H9 (cell line): ENCODE measurements at regions not wholly inside any gene's neighbourhood (a gene's known extent, or its start where the extent isn't known, plus 50 kb on each side); places are given as distances from the start of the nearest gene placed in this dataset.
A peak's percentile ranks its signal among the peaks of the same experiment; 100 is the strongest.

Experiments
- DNase-seq: peaks from one replicate; pipeline ENCODE4 v3.0.0-alpha.2; 2017
- H2AFZ ChIP-seq: one replicate; pipeline ENCODE4 v1.6.1; 2013; ENCODE audit warnings: mild to moderate bottlenecking, low read length, control low read depth, moderate library complexity
- H2AK5ac ChIP-seq: 2 replicates; pipeline ENCODE4 v1.6.1; 2013; ENCODE audit warnings: low read length, control low read depth, mixed read lengths; ENCODE audit not compliant: insufficient read length
- H2BK120ac ChIP-seq: one replicate; pipeline ENCODE4 v1.6.1; 2013; ENCODE audit warnings: low read depth, mild to moderate bottlenecking, low read length, control low read depth, inconsistent platforms; ENCODE audit not compliant: poor library complexity, severe bottlenecking
- H2BK12ac ChIP-seq: 2 replicates; pipeline ENCODE4 v1.6.1; 2013; ENCODE audit warnings: low read length, control low read depth, mixed read lengths, low read depth; ENCODE audit not compliant: insufficient read length
- H2BK15ac ChIP-seq: 2 replicates; pipeline ENCODE4 v1.6.1; 2013; ENCODE audit warnings: low read depth, low read length, control low read depth
- H2BK20ac ChIP-seq: one replicate; pipeline ENCODE4 v1.6.1; 2013; ENCODE audit warnings: low read depth, mild to moderate bottlenecking, low read length, control low read depth, inconsistent platforms; ENCODE audit not compliant: poor library complexity, severe bottlenecking
- H2BK5ac ChIP-seq: 2 replicates; pipeline ENCODE4 v1.6.1; 2013; ENCODE audit warnings: low read length, control low read depth, mixed read lengths; ENCODE audit not compliant: insufficient read length
- H3K14ac ChIP-seq: 2 replicates; pipeline ENCODE4 v1.6.1; 2013; ENCODE audit warnings: low read length, control low read depth; ENCODE audit not compliant: insufficient read depth
- H3K18ac ChIP-seq: 2 replicates; pipeline ENCODE4 v1.6.1; 2013; ENCODE audit warnings: low read depth, mild to moderate bottlenecking, mixed read lengths, low read length, control low read depth; ENCODE audit not compliant: insufficient read length
- H3K23ac ChIP-seq: 2 replicates; pipeline ENCODE4 v1.6.1; 2013; ENCODE audit warnings: low read length, control low read depth, mixed read lengths, low read depth; ENCODE audit not compliant: insufficient read length
- H3K23me2 ChIP-seq: 2 replicates; pipeline ENCODE4 v1.6.1; 2013; ENCODE audit warnings: low read depth, mild to moderate bottlenecking, mixed read lengths, low read length, control low read depth; ENCODE audit not compliant: insufficient read length, poor library complexity, severe bottlenecking
- H3K27ac ChIP-seq: 2 replicates; pipeline ENCODE4 v1.5.1; 2013; ENCODE audit warnings: low read length, control low read depth, mixed read lengths, low read depth; ENCODE audit not compliant: insufficient read length
- H3K27me3 ChIP-seq: 2 replicates; pipeline ENCODE4 v1.6.1; 2013; ENCODE audit warnings: low read length, control low read depth, inconsistent platforms; ENCODE audit not compliant: insufficient read depth
- H3K4ac ChIP-seq: 2 replicates; pipeline ENCODE4 v1.6.1; 2013; ENCODE audit warnings: low read depth, mild to moderate bottlenecking, control low read depth, inconsistent platforms, low read length, moderate library complexity
- H3K4me1 ChIP-seq: 2 replicates; pipeline ENCODE4 v1.6.1; 2013; ENCODE audit warnings: low read length, control low read depth, inconsistent platforms; ENCODE audit not compliant: insufficient read depth
- H3K4me2 ChIP-seq: 2 replicates; pipeline ENCODE4 v1.6.1; 2013; ENCODE audit warnings: low read length, control low read depth, mixed read lengths; ENCODE audit not compliant: insufficient read length, insufficient read depth
- H3K56ac ChIP-seq: 2 replicates; pipeline ENCODE4 v1.6.1; 2013; ENCODE audit warnings: low read depth, mild to moderate bottlenecking, mixed read lengths, low read length, control low read depth; ENCODE audit not compliant: insufficient read length
- H3K79me1 ChIP-seq: 2 replicates; pipeline ENCODE4 v1.6.1; 2013; ENCODE audit warnings: low read depth, mild to moderate bottlenecking, moderate library complexity, low read length, control low read depth, inconsistent platforms; ENCODE audit not compliant: insufficient read depth, poor library complexity, severe bottlenecking
- H3K79me2 ChIP-seq: 2 replicates; pipeline ENCODE4 v1.6.1; 2013; ENCODE audit warnings: low read length, control low read depth, inconsistent platforms; ENCODE audit not compliant: insufficient read depth
- H3K9ac ChIP-seq: 2 replicates; pipeline ENCODE4 v1.6.1; 2013; ENCODE audit warnings: low read length, control low read depth, mixed read lengths; ENCODE audit not compliant: insufficient read length; ENCODE audit errors: extremely low read depth
- H3K9me3 ChIP-seq: one replicate; pipeline ENCODE4 v1.6.1; 2013; ENCODE audit warnings: low read depth, low read length, inconsistent platforms; ENCODE audit not compliant: control insufficient read depth
- H3T11ph ChIP-seq: one replicate; pipeline ENCODE4 v1.6.1; 2013; ENCODE audit warnings: mild to moderate bottlenecking, low read length, control low read depth, inconsistent platforms
- H4K20me1 ChIP-seq: one replicate; pipeline ENCODE4 v1.6.1; 2013; ENCODE audit not compliant: control insufficient read depth, insufficient read length, insufficient read depth
- H4K5ac ChIP-seq: 2 replicates; pipeline ENCODE4 v1.6.1; 2013; ENCODE audit warnings: low read depth, mild to moderate bottlenecking, mixed read lengths, low read length, control low read depth; ENCODE audit not compliant: insufficient read length
- H4K8ac ChIP-seq: replicated peaks from 2 replicates; pipeline ENCODE4 v1.6.1; 2013; ENCODE audit warnings: low read length, control low read depth, mixed read lengths, low read depth; ENCODE audit not compliant: insufficient read length
- H4K91ac ChIP-seq: 2 replicates; pipeline ENCODE4 v1.6.1; 2013; ENCODE audit warnings: low read depth, mild to moderate bottlenecking, moderate library complexity, mixed read lengths, low read length, control low read depth; ENCODE audit not compliant: insufficient read length
- H3K27ac Mint-ChIP-seq, 3 experiments: 2 replicates in 2 of 3; 3 replicates in 1 of 3; pipeline ENCODE4 v1.8.0; 2020 to 2021; ENCODE audit warnings: mixed read lengths in 3 of 3, mild to moderate bottlenecking in 1 of 3, moderate library complexity in 1 of 3
- H3K27me3 Mint-ChIP-seq: 2 replicates; pipeline ENCODE4 v1.8.0; 2021; ENCODE audit warnings: low read depth, mild to moderate bottlenecking, moderate library complexity, mixed read lengths
- H3K36me3 Mint-ChIP-seq, 3 experiments: 2 replicates in 2 of 3; 3 replicates in 1 of 3; pipeline ENCODE4 v1.8.0; 2020 to 2021; ENCODE audit warnings: low read depth in 3 of 3, mixed read lengths in 3 of 3; ENCODE audit not compliant: insufficient read depth in 1 of 3
- H3K4me1 Mint-ChIP-seq, 2 experiments: 2 replicates each; pipeline ENCODE4 v1.8.0; 2020; ENCODE audit warnings: mixed read lengths in 2 of 2
- H3K4me3 Mint-ChIP-seq, 2 experiments: 2 replicates in 1 of 2; 3 replicates in 1 of 2; pipeline ENCODE4 v1.8.0; 2020 to 2021; ENCODE audit warnings: mild to moderate bottlenecking in 2 of 2, mixed read lengths in 2 of 2, moderate library complexity in 1 of 2
- H3K9me3 Mint-ChIP-seq, 2 experiments: 2 replicates in 1 of 2; 3 replicates in 1 of 2; pipeline ENCODE4 v1.8.0; 2020; ENCODE audit warnings: mild to moderate bottlenecking in 2 of 2, mixed read lengths in 2 of 2, moderate library complexity in 1 of 2
- WGBS: extraction: QIAGEN DNeasy Blood & Tissue Kit; methylation state at CpG from one replicate; pipeline ENCODE4 v1.1.7; 2013; ENCODE audit warnings: missing lambda C conversion rate, low lambda C conversion rate, mixed read lengths; ENCODE audit not compliant: insufficient read length; ENCODE audit errors: extremely low coverage; 5-methylcytosine and 5-hydroxymethylcytosine counted together
- TF ChIP-seq, protein P1 (sequence below): fragments of 200-600 bp; sonication (generic); conservative IDR thresholded peaks from 3 replicates; pipeline ENCODE4 v1.8.0; 2021; ENCODE audit warnings: antibody characterized with exemption, mild to moderate bottlenecking

DNA sequence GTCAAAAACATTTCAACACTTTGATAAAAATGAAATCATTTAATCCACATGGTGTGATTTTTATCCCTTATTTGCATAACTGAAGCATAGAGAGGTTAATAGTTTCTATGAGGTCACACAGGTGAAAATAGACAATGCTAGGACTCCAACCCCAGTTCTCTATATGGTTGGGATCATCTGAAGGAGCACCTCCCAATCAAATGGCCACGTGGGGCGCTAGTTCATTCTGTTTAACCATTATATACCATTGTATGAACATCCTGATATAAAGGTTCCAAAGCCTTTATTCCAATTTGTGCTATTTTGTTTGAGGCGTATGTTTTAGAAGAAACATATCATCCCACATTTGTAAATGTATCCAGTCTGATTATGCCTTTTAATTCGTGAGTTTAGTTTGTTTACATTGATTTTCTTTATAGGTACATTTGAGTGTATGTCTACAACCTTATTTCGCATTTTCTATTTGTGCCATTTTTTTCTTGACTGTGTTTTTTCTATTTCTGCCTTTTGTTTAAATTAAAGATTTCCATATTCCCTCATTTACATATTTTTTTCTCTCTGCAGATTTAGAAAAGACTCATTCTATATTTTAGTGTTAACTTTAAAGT is 1092.0 kb downstream of the MAT2B start:
- H2BK15ac ChIP-seq: no peak overlapping the region
- no peak overlapping the region for H2BK12ac ChIP-seq
- TF ChIP-seq, protein P1, sequence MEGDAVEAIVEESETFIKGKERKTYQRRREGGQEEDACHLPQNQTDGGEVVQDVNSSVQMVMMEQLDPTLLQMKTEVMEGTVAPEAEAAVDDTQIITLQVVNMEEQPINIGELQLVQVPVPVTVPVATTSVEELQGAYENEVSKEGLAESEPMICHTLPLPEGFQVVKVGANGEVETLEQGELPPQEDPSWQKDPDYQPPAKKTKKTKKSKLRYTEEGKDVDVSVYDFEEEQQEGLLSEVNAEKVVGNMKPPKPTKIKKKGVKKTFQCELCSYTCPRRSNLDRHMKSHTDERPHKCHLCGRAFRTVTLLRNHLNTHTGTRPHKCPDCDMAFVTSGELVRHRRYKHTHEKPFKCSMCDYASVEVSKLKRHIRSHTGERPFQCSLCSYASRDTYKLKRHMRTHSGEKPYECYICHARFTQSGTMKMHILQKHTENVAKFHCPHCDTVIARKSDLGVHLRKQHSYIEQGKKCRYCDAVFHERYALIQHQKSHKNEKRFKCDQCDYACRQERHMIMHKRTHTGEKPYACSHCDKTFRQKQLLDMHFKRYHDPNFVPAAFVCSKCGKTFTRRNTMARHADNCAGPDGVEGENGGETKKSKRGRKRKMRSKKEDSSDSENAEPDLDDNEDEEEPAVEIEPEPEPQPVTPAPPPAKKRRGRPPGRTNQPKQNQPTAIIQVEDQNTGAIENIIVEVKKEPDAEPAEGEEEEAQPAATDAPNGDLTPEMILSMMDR: peak; percentile 79
- no peak for DNase-seq
- H3K14ac ChIP-seq: no peak overlapping the region
- no peak overlapping the region for H2AK5ac ChIP-seq
- no peaks in the 10 kb centered on the region for H3K23me2 ChIP-seq
- H3K23ac ChIP-seq: no peak overlapping the region
- H3K56ac ChIP-seq: no peak overlapping the region
- H3K79me1 ChIP-seq: no peaks in the 10 kb centered on the region
- WGBS: no CpG with 5 or more reads among the region's 5 CpGs
- Mint-ChIP-seq H3K36me3 (no peaks in the 10 kb centered on the region), H3K4me1 (no peaks in the 10 kb centered on the region), H3K27ac (no peak overlapping the region), H3K27me3 (no peaks in the 10 kb centered on the region), H3K4me3 (no peak overlapping the region), H3K9me3 (no peaks in the 10 kb centered on the region)
- no peak overlapping the region for H3K4me2 ChIP-seq
- no peak overlapping the region for H3K27ac ChIP-seq
- H4K5ac ChIP-seq: no peak overlapping the region
- H3K27me3 ChIP-seq: no peaks in the 10 kb centered on the region; the same call in 1 of the 2 replicates
- H2AFZ ChIP-seq: no peak overlapping the region
- H3K4ac ChIP-seq: no peak overlapping the region
- no peak overlapping the region for H4K91ac ChIP-seq
- no peak overlapping the region for H2BK5ac ChIP-seq
- H3K79me2 ChIP-seq: no peaks in the 10 kb centered on the region
- no peak overlapping the region for H3T11ph ChIP-seq
- no peak overlapping the region for H4K8ac ChIP-seq
- no peak overlapping the region for H2BK20ac ChIP-seq
- H4K20me1 ChIP-seq: no peaks in the 10 kb centered on the region
- H3K4me1 ChIP-seq: no peaks in the 10 kb centered on the region
- no peak overlapping the region for H3K18ac ChIP-seq
- no peak overlapping the region for H3K9ac ChIP-seq
- H2BK120ac ChIP-seq: no peak overlapping the region
- H3K9me3 ChIP-seq: no peaks in the 10 kb centered on the region
